Spinal cord (tissue), 9 donors: ENCODE measurements at regions not wholly inside any gene's neighbourhood (a gene's known extent, or its start where the extent isn't known, plus 50 kb on each side); places are given as distances from the start of the nearest gene placed in this dataset.

Experiments used
- DNase-seq, 6 donors: peaks; one replicate each; pipeline versions ENCODE4 v3.0.0 to v3.0.0-alpha.2; 2013 to 2015; ENCODE audit warnings: low spot score in 6 of 6, low read depth in 4 of 6
- H3K27ac ChIP-seq: one replicate; pipeline ENCODE4 v1.5.1; 2013; ENCODE audit warnings: low read depth, low read length, control low read depth
- H3K27me3 ChIP-seq: one replicate; pipeline ENCODE4 v1.6.1; 2013; ENCODE audit warnings: low read length; ENCODE audit not compliant: control insufficient read depth, insufficient read depth
- H3K36me3 ChIP-seq: one replicate; pipeline ENCODE4 v1.6.1; 2013; ENCODE audit warnings: low read length; ENCODE audit not compliant: control insufficient read depth, insufficient read depth
- H3K4me1 ChIP-seq: one replicate; pipeline ENCODE4 v1.6.1; 2013; ENCODE audit warnings: low read length; ENCODE audit not compliant: control insufficient read depth, insufficient read depth
- H3K4me3 ChIP-seq: one replicate; pipeline ENCODE4 v1.5.1; 2013; ENCODE audit warnings: low read depth, low read length, control low read depth
- H3K9me3 ChIP-seq: one replicate; pipeline ENCODE4 v1.6.1; 2013; ENCODE audit warnings: low read length; ENCODE audit not compliant: control insufficient read depth, insufficient read depth
- WGBS: methylation state at CpG from one replicate; pipeline ENCODE4 v1.1.5; 2013; ENCODE audit warnings: missing lambda C conversion rate; ENCODE audit not compliant: insufficient coverage; 5-methylcytosine and 5-hydroxymethylcytosine counted together
- donor health status: healthy.

GRCh38 chr1:245091171-245091621 is 63.6 kb upstream of the KIF26B start:
- WGBS, result 97% methylated on average over 12 of the region's 16 CpGs
- no peak overlapping the region for H3K4me3 ChIP-seq
- DNase-seq, result no peak
- no peaks in the 10 kb centered on the region for H3K27me3 ChIP-seq
- peaks cover 7% of the 10 kb centered on the region for H3K4me1 ChIP-seq
- H3K27ac ChIP-seq, result no peak overlapping the region
- H3K9me3 ChIP-seq, result no peaks in the 10 kb centered on the region
- peaks cover 6% of the 10 kb centered on the region for H3K36me3 ChIP-seq

GRCh38 chr1:245090491-245091090 is 64.2 kb upstream of the KIF26B start:
- H3K9me3 ChIP-seq, result no peaks in the 10 kb centered on the region
- H3K27ac ChIP-seq, result no peak overlapping the region
- H3K4me3 ChIP-seq, result no peak overlapping the region
- H3K27me3 ChIP-seq, result no peaks in the 10 kb centered on the region
- peaks cover 6% of the 10 kb centered on the region for H3K36me3 ChIP-seq
- peaks cover 5% of the 10 kb centered on the region for H3K4me1 ChIP-seq
- WGBS, result 90% methylated on average over 2 of the region's 11 CpGs
- DNase-seq, result no peak

- Histone ChIP-seq H3K27ac (no peak overlapping the region), H3K4me1 (no peaks in the 10 kb centered on the region), H3K4me3 (no peak overlapping the region), H3K9me3 (no peaks in the 10 kb centered on the region), H3K36me3 (peaks cover 4% of the 10 kb centered on the region), H3K27me3 (no peaks in the 10 kb centered on the region)
- no CpG with 5 or more reads among the region's 4 CpGs for WGBS
- DNase-seq, result no peak
Observed at GRCh38 chr1:245087723-245088122, 67.1 kb upstream of the KIF26B start.

- Histone ChIP-seq H3K27me3 (no peaks in the 10 kb centered on the region), H3K9me3 (no peaks in the 10 kb centered on the region), H3K27ac (no peak overlapping the region), H3K4me3 (no peak overlapping the region), H3K36me3 (peaks cover 4% of the 10 kb centered on the region), H3K4me1 (no peaks in the 10 kb centered on the region)
- no peak for DNase-seq
- WGBS, result no CpG with 5 or more reads among the region's 4 CpGs
Observed at GRCh38 chr1:245086389-245086969, 68.3 kb upstream of the KIF26B start.

GRCh38 chr1:245085508-245086095 is 69.2 kb upstream of the KIF26B start:
- Histone ChIP-seq H3K27ac (no peak overlapping the region), H3K4me3 (no peak overlapping the region), H3K27me3 (no peaks in the 10 kb centered on the region), H3K4me1 (no peaks in the 10 kb centered on the region), H3K36me3 (no peaks in the 10 kb centered on the region), H3K9me3 (no peaks in the 10 kb centered on the region)
- no peak for DNase-seq
- 97% methylated on average over 6 of the region's 9 CpGs for WGBS

- H3K9me3 ChIP-seq, result no peaks in the 10 kb centered on the region
- H3K36me3 ChIP-seq, result no peaks in the 10 kb centered on the region
- H3K27ac ChIP-seq, result no peak overlapping the region
- no peaks in the 10 kb centered on the region for H3K4me1 ChIP-seq
- no peak overlapping the region for H3K4me3 ChIP-seq
- no peak for DNase-seq
- 100% methylated on average over 4 of the region's 7 CpGs for WGBS
- H3K27me3 ChIP-seq, result no peaks in the 10 kb centered on the region
Observed at GRCh38 chr1:245084551-245084950, 70.2 kb upstream of the KIF26B start.

- Histone ChIP-seq H3K4me1 (no peaks in the 10 kb centered on the region), H3K36me3 (no peaks in the 10 kb centered on the region), H3K4me3 (no peak overlapping the region), H3K27me3 (no peaks in the 10 kb centered on the region), H3K27ac (no peak overlapping the region), H3K9me3 (no peaks in the 10 kb centered on the region)
- DNase-seq, result peak in 4 of 6 donors; percentile 10 to 61 (median 39)
- WGBS, result 81% methylated on average over 6 of the region's 9 CpGs
Observed at GRCh38 chr1:245079021-245079609, 75.7 kb upstream of the KIF26B start.

GRCh38 chr1:245074898-245075297 is 79.9 kb upstream of the KIF26B start:
- peaks cover 3% of the 10 kb centered on the region for H3K9me3 ChIP-seq
- H3K36me3 ChIP-seq, result no peaks in the 10 kb centered on the region
- H3K4me3 ChIP-seq, result no peak overlapping the region
- no peaks in the 10 kb centered on the region for H3K4me1 ChIP-seq
- 67% methylated on average over 4 of the region's 5 CpGs for WGBS
- H3K27ac ChIP-seq, result no peak overlapping the region
- H3K27me3 ChIP-seq, result no peaks in the 10 kb centered on the region
- DNase-seq, result no peak

- Histone ChIP-seq H3K27ac (no peak overlapping the region), H3K9me3 (peaks cover 3% of the 10 kb centered on the region), H3K4me3 (no peak overlapping the region), H3K27me3 (no peaks in the 10 kb centered on the region), H3K4me1 (no peaks in the 10 kb centered on the region), H3K36me3 (no peaks in the 10 kb centered on the region)
- no peak for DNase-seq
- WGBS, result no CpG with 5 or more reads among the region's 6 CpGs
Observed at GRCh38 chr1:245074232-245074747, 80.5 kb upstream of the KIF26B start.
